Esophagus squamous epithelium (tissue), 5 donors: ENCODE measurements at regions not wholly inside any gene's neighbourhood (a gene's known extent, or its start where the extent isn't known, plus 50 kb on each side); places are given as distances from the start of the nearest gene placed in this dataset.
A peak's percentile ranks its signal among the peaks of the same experiment; 100 is the strongest.
"Not testable (repeated sequence)": the region's sequence is repeated elsewhere in the genome, so short reads cannot be mapped to it uniquely, and the experiment has no call there.

ENCODE experiments used
- DNase-seq: peaks from one replicate; lab custom pipeline; 2025; lab: John Stamatoyannopoulos, UW
- H3K27ac ChIP-seq, 4 donors: fragments of 200-600 bp; sonication (generic); one replicate each; pipeline ENCODE4 v1.5.1; 2016 to 2019; ENCODE audit warnings: mild to moderate bottlenecking in 1 of 4
- H3K27me3 ChIP-seq, 4 donors: fragments of 200-600 bp; sonication (generic); 1 replicate in 3 of 4; 2 replicates in 1 of 4; pipeline versions ENCODE4 v1.5.1 to v1.6.0; 2017 to 2021; ENCODE audit warnings: antibody characterized with exemption in 1 of 4
- H3K36me3 ChIP-seq, 3 donors: fragments of 200-600 bp; sonication (generic); one replicate each; pipeline ENCODE4 v1.5.1; 2016 to 2019
- H3K4me1 ChIP-seq, 3 donors: fragments of 200-600 bp; sonication (generic); one replicate each; pipeline ENCODE4 v1.5.1; 2017 to 2019
- H3K4me3 ChIP-seq, 4 donors: fragments of 200-600 bp; sonication (generic); 1 replicate in 3 of 4; 2 replicates in 1 of 4; pipeline ENCODE4 v1.5.1; 2016 to 2019; ENCODE audit warnings: mild to moderate bottlenecking in 2 of 4, moderate library complexity in 1 of 4
- H3K9me3 ChIP-seq, 3 donors: fragments of 200-600 bp; sonication (generic); one replicate each; pipeline ENCODE4 v1.5.1; 2016 to 2019
- POLR2A ChIP-seq, 4 donors: fragments of 450-650 bp; IDR thresholded peaks; one replicate each; pipeline ENCODE4 v1.6.1; 2017; ENCODE audit warnings: antibody characterized with exemption in 4 of 4, mild to moderate bottlenecking in 4 of 4, moderate library complexity in 3 of 4
- WGBS, 2 donors: methylation state at CpG; one replicate each; pipeline ENCODE4 v1.1.5; 2018; 5-methylcytosine and 5-hydroxymethylcytosine counted together
- intact Hi-C: fragments of 100-400 bp; cut with DNase I; formaldehyde crosslinking; loops from one replicate; pipeline ENCODE4 v1.15.0; 2022
- TF ChIP-seq, protein P1 (sequence below), 6 experiments: fragments of 450-650 bp in 4 of 6; fragments of 200-600 bp in 2 of 6; sonication (generic) in 2 of 6; IDR thresholded peaks; one replicate each; pipeline ENCODE4 v1.5.1; 2016 to 2019; ENCODE audit warnings: antibody characterized with exemption in 6 of 6, mild to moderate bottlenecking in 4 of 6, moderate library complexity in 4 of 6
- donor health status: DM: yes; HTN: yes; CAD: no.

DNA sequence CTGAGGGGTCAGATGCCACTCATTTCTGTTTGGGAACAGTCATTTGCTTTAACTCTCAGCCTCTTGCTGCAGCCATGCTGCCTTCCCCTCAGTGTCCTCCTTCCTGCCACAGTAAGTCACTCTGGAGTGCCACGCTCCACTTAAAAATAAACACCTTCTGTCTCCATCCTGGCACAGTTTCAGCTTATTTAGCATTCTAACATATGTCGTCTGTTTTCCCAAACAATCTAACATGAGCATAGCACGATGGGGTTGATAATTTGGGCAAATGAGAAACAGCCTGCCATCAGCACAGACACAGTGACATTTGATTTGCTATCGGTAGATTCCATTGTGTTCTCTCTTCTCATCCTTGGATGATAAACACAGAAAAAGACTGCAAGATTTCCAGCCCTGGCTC, 768.6 kb downstream of the UQCRFS1 start:
- WGBS, 2 donors = 50 to 64% methylated on average over 4 of the region's 4 CpGs
- H3K36me3 ChIP-seq = no peaks in the 10 kb centered on the region
- intact Hi-C loops = no loop called here
- no peaks in the 10 kb centered on the region for H3K9me3 ChIP-seq
- H3K4me3 ChIP-seq = no peak overlapping the region
- H3K4me1 ChIP-seq = no peaks in the 10 kb centered on the region
- no peaks in the 10 kb centered on the region for H3K27me3 ChIP-seq
- TF ChIP-seq POLR2A (IDR thresholded peaks at IDR 0.05) = no peak
- TF ChIP-seq, protein P1, sequence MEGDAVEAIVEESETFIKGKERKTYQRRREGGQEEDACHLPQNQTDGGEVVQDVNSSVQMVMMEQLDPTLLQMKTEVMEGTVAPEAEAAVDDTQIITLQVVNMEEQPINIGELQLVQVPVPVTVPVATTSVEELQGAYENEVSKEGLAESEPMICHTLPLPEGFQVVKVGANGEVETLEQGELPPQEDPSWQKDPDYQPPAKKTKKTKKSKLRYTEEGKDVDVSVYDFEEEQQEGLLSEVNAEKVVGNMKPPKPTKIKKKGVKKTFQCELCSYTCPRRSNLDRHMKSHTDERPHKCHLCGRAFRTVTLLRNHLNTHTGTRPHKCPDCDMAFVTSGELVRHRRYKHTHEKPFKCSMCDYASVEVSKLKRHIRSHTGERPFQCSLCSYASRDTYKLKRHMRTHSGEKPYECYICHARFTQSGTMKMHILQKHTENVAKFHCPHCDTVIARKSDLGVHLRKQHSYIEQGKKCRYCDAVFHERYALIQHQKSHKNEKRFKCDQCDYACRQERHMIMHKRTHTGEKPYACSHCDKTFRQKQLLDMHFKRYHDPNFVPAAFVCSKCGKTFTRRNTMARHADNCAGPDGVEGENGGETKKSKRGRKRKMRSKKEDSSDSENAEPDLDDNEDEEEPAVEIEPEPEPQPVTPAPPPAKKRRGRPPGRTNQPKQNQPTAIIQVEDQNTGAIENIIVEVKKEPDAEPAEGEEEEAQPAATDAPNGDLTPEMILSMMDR (IDR thresholded peaks at IDR 0.05) = no peak
- no peak for DNase-seq
- no peak overlapping the region for H3K27ac ChIP-seq

DNA sequence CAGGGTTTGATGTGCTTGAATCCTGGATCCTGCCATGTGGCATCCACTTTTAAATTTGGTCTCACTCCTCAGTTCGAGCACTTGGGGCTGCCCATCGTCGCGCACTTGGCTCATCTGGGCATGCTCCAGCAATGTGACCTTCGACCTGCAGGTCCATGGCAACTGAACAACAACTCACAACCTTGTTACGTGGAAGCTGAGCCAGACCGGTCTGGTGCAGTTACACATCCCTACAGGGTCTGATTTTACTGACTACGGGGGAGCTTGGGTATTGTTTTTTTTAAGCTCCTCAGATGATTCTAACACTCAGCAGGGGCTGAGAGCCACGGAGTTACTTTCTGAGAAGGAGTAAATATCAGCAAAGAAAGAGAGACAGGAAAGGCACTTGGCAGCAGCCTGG, 769.6 kb downstream of the UQCRFS1 start:
- no peaks in the 10 kb centered on the region for H3K9me3 ChIP-seq
- intact Hi-C loops = no loop called here
- no peaks in the 10 kb centered on the region for H3K36me3 ChIP-seq
- WGBS, 2 donors = 63 to 71% methylated on average over 8 of the region's 9 CpGs
- no peaks in the 10 kb centered on the region for H3K4me1 ChIP-seq
- no peak for DNase-seq
- TF ChIP-seq POLR2A (IDR thresholded peaks at IDR 0.05) = no peak
- TF ChIP-seq, protein P1 (IDR thresholded peaks at IDR 0.05) = no peak
- no peak overlapping the region for H3K4me3 ChIP-seq
- no peaks in the 10 kb centered on the region for H3K27me3 ChIP-seq
- no peak overlapping the region for H3K27ac ChIP-seq

DNA sequence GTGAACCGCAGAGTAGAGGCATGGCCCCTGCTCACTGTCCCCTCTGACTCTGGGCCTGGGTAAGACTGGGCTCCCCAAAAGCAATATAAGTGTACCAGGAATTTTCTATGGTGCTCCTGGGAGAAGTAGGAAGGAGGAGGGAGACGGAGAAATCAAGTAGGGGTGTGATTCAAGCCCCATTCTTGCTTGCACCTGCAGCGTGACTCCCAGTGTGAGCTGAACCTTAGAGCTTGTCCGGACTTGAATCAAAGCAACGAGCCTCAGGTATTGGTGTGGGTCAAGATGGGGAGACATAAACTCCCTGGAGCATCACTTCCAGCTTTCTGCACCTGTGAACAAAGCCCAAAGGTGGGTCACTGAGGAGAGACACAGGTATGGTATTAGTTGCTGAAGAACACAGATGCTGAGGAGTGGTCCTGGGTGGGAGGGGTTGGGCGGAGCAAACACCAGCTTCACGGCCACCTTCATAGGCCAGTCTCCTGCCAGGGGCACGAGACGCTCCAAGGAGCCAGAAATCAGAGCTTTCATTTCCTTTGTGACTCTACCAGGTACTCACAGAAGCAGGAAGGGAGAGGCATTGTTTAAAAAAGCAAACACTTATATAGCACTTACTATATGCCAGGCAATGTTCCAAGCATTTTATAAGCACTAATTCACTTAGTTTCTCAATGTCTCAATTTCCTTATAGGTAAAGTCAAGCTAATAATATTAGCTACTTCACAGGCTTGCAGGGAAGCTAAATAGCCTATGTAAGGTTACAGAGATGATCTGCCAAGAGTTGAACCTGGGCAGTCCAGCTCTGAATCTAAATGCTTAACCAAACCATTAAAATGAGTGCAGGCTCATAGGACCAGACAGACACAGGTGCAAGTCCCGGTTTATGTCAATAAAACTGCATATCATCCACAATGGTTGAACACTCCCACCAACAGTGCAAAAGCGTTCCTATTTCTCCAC, 775.3 kb downstream of the UQCRFS1 start:
- TF ChIP-seq, protein P1 (IDR thresholded peaks at IDR 0.05) = no peak
- no peak for TF ChIP-seq POLR2A (IDR thresholded peaks at IDR 0.05)
- Histone ChIP-seq H3K4me3 (no peak overlapping the region), H3K4me1 (no peaks in the 10 kb centered on the region), H3K27me3 (no peaks in the 10 kb centered on the region), H3K9me3 (peaks cover 0 to 14% (median 0%) of the 10 kb centered on the region in 3 donors), H3K36me3 (no peaks in the 10 kb centered on the region), H3K27ac (no peak overlapping the region)
- intact Hi-C loops = no loop called here
- DNase-seq = no peak
- WGBS, 2 donors = 46 to 84% methylated on average over 8 to 11 of the region's 11 CpGs

DNA sequence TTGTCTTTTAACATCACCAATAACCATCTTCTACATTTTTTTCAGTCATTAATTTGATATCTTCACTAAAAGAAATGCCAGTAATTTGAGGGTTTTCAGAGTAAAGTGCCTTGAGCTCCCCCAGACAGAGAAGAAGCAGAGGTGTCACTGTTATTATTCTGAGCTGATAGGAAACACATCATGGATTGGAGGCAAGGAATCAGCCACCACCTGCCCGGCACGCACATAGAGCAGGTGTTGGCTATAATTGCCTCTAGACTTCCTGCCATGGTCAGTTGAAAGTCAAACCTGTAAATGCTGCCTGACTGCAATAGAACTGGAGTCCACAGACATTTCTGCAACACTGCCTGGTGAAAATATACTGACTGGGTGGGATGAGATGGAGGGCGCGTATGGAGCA, 776.6 kb downstream of the UQCRFS1 start:
- intact Hi-C loops = no loop called here
- no peak for DNase-seq
- 62 to 92% methylated on average over 4 of the region's 4 CpGs for WGBS, 2 donors
- TF ChIP-seq, protein P1 (IDR thresholded peaks at IDR 0.05) = no peak
- TF ChIP-seq POLR2A (IDR thresholded peaks at IDR 0.05) = no peak
- H3K4me3 ChIP-seq = no peak overlapping the region
- no peaks in the 10 kb centered on the region for H3K4me1 ChIP-seq
- peaks cover 0 to 14% (median 0%) of the 10 kb centered on the region in 3 donors for H3K9me3 ChIP-seq
- no peak overlapping the region for H3K27ac ChIP-seq
- no peaks in the 10 kb centered on the region for H3K36me3 ChIP-seq
- H3K27me3 ChIP-seq = no peaks in the 10 kb centered on the region

DNA sequence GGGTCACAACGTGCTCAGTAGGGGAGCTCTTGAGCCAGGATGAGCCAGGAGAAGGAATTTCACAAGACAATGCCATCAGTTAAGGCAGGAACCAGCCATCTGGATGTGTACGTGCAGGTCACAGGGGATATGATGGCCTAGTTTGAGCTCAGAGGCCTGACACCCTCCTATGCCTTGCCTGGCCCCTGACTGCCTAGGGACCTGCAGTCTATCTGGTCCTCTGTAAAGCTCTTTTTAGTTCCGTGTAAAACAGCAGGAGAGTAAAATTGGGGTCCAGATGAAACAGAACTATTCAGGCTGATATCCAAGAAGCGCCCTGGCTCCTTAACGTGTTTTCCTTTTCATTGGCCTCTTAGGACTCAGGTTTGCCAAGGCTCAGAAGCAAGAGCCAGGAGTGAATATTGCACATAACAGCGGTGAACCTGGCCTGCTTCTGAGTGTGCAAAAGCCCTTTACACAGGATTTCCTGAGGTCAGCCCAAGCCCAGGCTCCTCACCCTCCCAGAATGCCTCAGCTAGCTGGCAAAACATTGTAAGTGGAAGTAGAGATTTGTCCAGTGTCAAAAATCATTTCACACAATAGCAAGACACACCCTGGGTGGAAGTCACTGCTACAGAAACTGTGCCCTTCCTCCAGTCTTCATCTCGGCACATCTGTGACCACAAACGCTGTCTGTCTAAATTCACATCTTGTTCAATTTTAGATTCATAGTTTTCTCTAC, 777.2 kb downstream of the UQCRFS1 start:
- Histone ChIP-seq H3K27ac (peak overlapping the region in 2 of 4 donors; percentile 13 to 39), H3K9me3 (peaks cover 0 to 15% (median 0%) of the 10 kb centered on the region in 3 donors), H3K4me1 (no peaks in the 10 kb centered on the region), H3K27me3 (no peaks in the 10 kb centered on the region), H3K4me3 (no peak overlapping the region), H3K36me3 (no peaks in the 10 kb centered on the region)
- WGBS, 2 donors = 56 to 60% methylated on average over 5 to 6 of the region's 8 CpGs
- no peak for DNase-seq
- intact Hi-C loops = no loop called here
- TF ChIP-seq, protein P1 (IDR thresholded peaks at IDR 0.05) = no peak

DNA sequence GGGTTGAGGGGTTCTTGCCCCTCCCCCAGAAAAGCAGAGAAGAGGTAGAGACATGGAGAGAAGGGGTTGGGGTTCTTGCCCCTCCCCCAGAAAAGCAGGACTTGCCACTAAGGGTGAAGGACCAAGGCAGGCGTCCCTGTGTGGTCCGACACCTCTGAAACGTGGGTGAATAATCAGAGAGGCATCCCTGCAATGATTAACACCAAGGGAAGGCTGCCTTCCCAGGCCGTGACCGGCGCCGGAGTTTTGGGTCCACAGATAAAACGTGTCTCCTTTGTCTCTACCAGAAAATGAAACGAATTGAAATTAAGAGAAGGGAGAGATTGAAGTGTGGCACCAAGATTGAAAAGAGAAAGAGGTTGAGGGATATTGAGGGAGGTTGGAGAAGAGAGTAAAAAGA, 778.2 kb downstream of the UQCRFS1 start:
- H3K9me3 ChIP-seq = peaks cover 0 to 24% (median 0%) of the 10 kb centered on the region in 3 donors
- intact Hi-C loops, H3K27ac ChIP-seq, H3K27me3 ChIP-seq, DNase-seq, H3K36me3 ChIP-seq, H3K4me1 ChIP-seq, H3K4me3 ChIP-seq: not testable (repeated sequence)
- WGBS, 2 donors = 78 to 79% methylated on average over 8 to 9 of the region's 9 CpGs

DNA sequence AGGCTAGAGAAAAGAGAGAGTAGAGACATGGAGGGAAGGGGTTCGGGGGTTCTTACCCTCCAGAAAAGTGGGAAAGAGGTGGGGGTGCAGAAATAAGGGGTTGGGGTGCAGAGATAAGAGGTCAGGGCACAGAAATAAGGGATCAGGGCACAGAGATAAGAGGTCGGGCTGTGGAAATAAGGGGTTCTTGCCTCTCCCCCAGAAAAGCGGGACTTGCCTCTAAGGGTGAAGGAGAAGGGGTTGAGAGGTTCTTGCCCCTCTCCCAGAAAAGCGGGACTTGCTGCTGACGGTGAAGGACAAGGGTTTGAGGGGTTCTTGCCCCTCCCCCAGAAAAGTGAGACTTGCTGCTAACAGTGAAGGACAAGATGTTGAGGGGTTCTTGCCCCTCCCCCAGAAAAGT, 778.6 kb downstream of the UQCRFS1 start:
- intact Hi-C loops, H3K36me3 ChIP-seq, DNase-seq, H3K27me3 ChIP-seq, H3K27ac ChIP-seq, H3K4me1 ChIP-seq, H3K4me3 ChIP-seq: not testable (repeated sequence)
- peaks cover 0 to 26% (median 0%) of the 10 kb centered on the region in 3 donors for H3K9me3 ChIP-seq
- 67 to 75% methylated on average over 5 of the region's 5 CpGs for WGBS, 2 donors
